Body of pancreas (tissue), 4 donors: ENCODE measurements at regions not wholly inside any gene's neighbourhood (a gene's known extent, or its start where the extent isn't known, plus 50 kb on each side); places are given as distances from the start of the nearest gene placed in this dataset.

ENCODE experiments used
- ATAC-seq: fragments of 150-250 bp; one replicate; pipeline ENCODE4 v1.9.1; 2016
- DNase-seq, 4 donors: peaks; one replicate each; pipeline ENCODE4 v3.0.0-alpha.2; 2019
- H3K27ac ChIP-seq, 4 donors: fragments of 200-600 bp; sonication (generic); 1 replicate in 3 of 4; 2 replicates in 1 of 4; pipeline versions ENCODE4 v1.5.1 to v1.6.1; 2016 to 2019; ENCODE audit warnings: mild to moderate bottlenecking in 1 of 4, mixed read lengths in 1 of 4, moderate library complexity in 1 of 4
- H3K27me3 ChIP-seq, 2 donors: fragments of 200-600 bp; sonication (generic); one replicate each; pipeline ENCODE4 v1.6.0; 2016; ENCODE audit warnings: mild to moderate bottlenecking in 1 of 2
- H3K36me3 ChIP-seq, 2 donors: fragments of 200-600 bp; sonication (generic); replicated peaks in 1 of 2; 2 replicates each; pipeline ENCODE4 v1.5.1; 2016; ENCODE audit warnings: low read depth in 2 of 2; ENCODE audit not compliant: insufficient read depth in 1 of 2
- H3K4me1 ChIP-seq: fragments of 200-600 bp; sonication (generic); one replicate; pipeline ENCODE4 v1.6.0; 2016
- H3K4me3 ChIP-seq, 2 donors: fragments of 200-600 bp; sonication (generic); 1 replicate in 1 of 2; 2 replicates in 1 of 2; pipeline ENCODE4 v1.5.1; 2016 to 2019
- H3K9me3 ChIP-seq, 3 donors: fragments of 200-600 bp; sonication (generic); 1 replicate in 2 of 3; 2 replicates in 1 of 3; pipeline ENCODE4 v1.5.1; 2016
- POLR2A ChIP-seq, 3 donors: fragments of 450-650 bp; IDR thresholded peaks; one replicate each; pipeline ENCODE4 v1.6.1; 2016; ENCODE audit warnings: antibody characterized with exemption in 3 of 3, mild to moderate bottlenecking in 2 of 3
- WGBS, 2 donors: methylation state at CpG; one replicate each; pipeline ENCODE4 v1.1.5; 2017; 5-methylcytosine and 5-hydroxymethylcytosine counted together
- intact Hi-C: fragments of 100-400 bp; cut with DNase I; formaldehyde crosslinking; loops from one replicate; pipeline ENCODE4 v1.15.1; 2023
- TF ChIP-seq, protein P1 (sequence below), 7 experiments: fragments of 450-650 bp in 4 of 7; fragments of 200-600 bp in 3 of 7; sonication (generic) in 3 of 7; IDR thresholded peaks; one replicate each; pipeline ENCODE4 v1.5.1; 2016 to 2019; ENCODE audit warnings: antibody characterized with exemption in 7 of 7

DNA sequence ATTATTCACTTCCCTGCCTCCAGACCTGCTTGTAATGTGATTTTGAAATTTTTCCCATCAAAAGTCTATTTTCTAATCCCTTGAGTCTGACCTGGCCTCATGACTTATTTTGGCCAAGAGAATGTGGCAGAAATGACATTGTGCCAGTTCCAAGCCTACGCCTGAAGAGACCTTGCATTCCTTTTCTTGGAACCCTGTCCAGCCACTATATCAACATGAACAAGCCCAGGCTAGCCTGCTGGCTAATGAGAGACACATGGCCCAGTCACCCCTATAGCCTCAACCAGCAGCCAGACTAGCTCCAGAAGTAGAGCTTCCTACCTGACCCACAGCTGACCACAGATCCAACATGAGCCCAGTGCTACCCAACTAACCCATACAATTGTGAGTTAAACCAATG is 121.1 kb upstream of the ACP3 start:
- TF ChIP-seq, protein P1, sequence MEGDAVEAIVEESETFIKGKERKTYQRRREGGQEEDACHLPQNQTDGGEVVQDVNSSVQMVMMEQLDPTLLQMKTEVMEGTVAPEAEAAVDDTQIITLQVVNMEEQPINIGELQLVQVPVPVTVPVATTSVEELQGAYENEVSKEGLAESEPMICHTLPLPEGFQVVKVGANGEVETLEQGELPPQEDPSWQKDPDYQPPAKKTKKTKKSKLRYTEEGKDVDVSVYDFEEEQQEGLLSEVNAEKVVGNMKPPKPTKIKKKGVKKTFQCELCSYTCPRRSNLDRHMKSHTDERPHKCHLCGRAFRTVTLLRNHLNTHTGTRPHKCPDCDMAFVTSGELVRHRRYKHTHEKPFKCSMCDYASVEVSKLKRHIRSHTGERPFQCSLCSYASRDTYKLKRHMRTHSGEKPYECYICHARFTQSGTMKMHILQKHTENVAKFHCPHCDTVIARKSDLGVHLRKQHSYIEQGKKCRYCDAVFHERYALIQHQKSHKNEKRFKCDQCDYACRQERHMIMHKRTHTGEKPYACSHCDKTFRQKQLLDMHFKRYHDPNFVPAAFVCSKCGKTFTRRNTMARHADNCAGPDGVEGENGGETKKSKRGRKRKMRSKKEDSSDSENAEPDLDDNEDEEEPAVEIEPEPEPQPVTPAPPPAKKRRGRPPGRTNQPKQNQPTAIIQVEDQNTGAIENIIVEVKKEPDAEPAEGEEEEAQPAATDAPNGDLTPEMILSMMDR (IDR thresholded peaks at IDR 0.05), result no peak
- no peak for TF ChIP-seq POLR2A (IDR thresholded peaks at IDR 0.05)
- H3K27ac ChIP-seq, result no peak overlapping the region
- H3K9me3 ChIP-seq, result no peaks in the 10 kb centered on the region
- H3K36me3 ChIP-seq, result no peaks in the 10 kb centered on the region
- ATAC-seq (no peak), DNase-seq (no peak)
- H3K27me3 ChIP-seq, result no peaks in the 10 kb centered on the region
- no peak overlapping the region for H3K4me3 ChIP-seq
- no peaks in the 10 kb centered on the region for H3K4me1 ChIP-seq
- intact Hi-C loops, result no loop called here
- WGBS, 2 donors, result 60 to 77% methylated on average over 1 of the region's 1 CpG

DNA sequence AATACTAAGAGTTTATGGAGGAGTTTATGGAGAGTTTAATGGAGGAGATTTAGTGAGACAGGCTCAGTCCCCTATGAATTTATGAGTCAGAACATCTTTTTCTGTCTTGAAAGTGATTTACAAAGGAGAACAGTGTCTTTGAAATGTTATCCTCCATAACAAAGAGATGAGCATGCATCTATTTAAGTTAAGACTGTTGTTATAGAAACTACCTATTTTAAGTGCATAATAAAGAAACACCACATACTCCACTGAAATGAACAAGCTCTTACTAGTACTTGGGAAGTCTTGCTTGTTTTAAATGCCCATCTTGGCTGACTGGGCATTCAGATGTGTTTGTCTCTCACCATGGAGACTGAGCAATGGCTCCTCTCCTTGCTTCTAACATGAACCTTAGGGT is 118.7 kb upstream of the ACP3 start:
- Histone ChIP-seq H3K9me3 (no peaks in the 10 kb centered on the region), H3K27me3 (no peaks in the 10 kb centered on the region), H3K36me3 (no peaks in the 10 kb centered on the region), H3K4me3 (no peak overlapping the region), H3K4me1 (no peaks in the 10 kb centered on the region), H3K27ac (no peak overlapping the region)
- TF ChIP-seq POLR2A (IDR thresholded peaks at IDR 0.05), result no peak
- TF ChIP-seq, protein P1 (IDR thresholded peaks at IDR 0.05), result no peak
- intact Hi-C loops, result no loop called here
- ATAC-seq, result no peak
- no peak for DNase-seq

DNA sequence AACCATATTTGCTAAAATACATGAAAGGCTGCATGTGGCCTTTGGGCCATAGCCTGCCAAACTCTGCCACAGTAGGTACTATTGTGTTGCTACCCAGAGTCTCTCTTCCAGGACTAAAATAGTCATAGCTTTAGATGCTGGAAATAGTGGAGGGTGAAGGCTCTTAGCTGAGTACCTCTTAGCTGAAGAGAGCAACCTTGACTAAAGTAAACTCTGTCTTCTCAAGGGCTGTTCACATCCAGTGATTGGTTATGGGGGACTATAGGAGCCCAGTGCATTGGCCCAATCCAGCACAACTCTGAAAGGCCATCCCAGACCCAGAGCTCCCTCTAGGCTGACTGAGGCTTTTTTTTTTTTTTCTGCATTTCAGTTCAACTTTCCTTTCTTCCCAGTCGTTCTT is 117.8 kb upstream of the ACP3 start:
- Histone ChIP-seq H3K4me1 (no peaks in the 10 kb centered on the region), H3K9me3 (no peaks in the 10 kb centered on the region), H3K27ac (no peak overlapping the region), H3K36me3 (no peaks in the 10 kb centered on the region), H3K4me3 (no peak overlapping the region), H3K27me3 (no peaks in the 10 kb centered on the region)
- TF ChIP-seq, protein P1 (IDR thresholded peaks at IDR 0.05), result no peak
- TF ChIP-seq POLR2A (IDR thresholded peaks at IDR 0.05), result no peak
- ATAC-seq (no peak), DNase-seq (no peak)
- 25 to 47% methylated on average over 1 of the region's 1 CpG for WGBS, 2 donors
- intact Hi-C loops, result no loop called here

DNA sequence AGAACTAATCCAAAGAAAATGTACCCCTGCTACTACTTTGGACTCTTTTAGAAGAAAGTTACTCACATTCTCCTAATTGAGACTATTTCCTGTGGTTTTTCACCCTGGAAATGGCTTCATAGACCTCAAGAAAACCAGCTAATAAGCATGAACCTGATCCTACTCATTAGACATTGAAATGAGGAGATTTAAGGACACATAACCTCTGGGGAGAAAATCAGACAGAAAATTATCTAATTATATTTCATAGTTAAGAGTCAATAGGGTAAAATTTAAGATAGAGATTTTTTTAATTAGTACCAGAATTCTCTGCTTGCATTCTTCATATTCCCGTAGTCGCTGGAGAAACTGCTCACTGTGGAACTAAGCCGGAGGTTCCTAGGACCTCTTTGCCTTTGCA is 114.6 kb upstream of the ACP3 start:
- DNase-seq (no peak), ATAC-seq (no peak)
- TF ChIP-seq, protein P1 (IDR thresholded peaks at IDR 0.05), result no peak
- no peaks in the 10 kb centered on the region for H3K4me1 ChIP-seq
- H3K27me3 ChIP-seq, result no peaks in the 10 kb centered on the region
- no peaks in the 10 kb centered on the region for H3K36me3 ChIP-seq
- intact Hi-C loops, result no loop called here
- H3K27ac ChIP-seq, result no peak overlapping the region
- 89 to 99% methylated on average over 3 of the region's 3 CpGs for WGBS, 2 donors
- no peak overlapping the region for H3K4me3 ChIP-seq
- no peaks in the 10 kb centered on the region for H3K9me3 ChIP-seq

DNA sequence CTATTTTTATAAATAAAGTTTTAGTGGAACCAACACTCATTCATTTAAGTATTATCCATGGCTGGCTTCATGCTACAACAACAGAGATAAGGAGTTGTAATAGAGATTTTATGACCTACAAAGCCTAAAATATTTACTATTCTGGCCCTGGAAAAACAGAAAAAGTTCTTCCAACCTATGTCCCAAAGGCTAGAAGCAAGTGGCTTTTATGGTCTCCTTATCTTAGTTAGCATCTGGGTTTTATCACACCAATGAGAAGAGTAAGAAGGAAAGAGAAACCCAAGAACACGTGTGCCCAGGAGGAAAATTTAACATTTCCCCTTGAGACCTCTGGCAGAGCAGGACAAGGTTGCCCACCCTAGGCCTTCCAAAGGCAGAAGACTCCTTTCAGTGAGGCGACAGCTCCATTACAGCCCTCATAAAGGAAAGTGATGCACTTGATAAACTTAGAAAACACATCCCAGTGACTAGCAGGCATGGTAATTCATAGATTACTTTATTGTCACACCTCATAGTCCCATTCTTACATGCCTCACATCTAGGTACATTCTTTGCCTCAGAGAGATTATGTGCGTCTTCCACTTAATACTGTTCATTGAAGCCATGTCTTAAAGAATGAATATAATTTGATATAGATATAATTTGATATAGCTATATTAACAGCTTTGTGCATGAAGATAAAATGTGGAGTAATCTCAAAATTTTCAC is 113.2 kb upstream of the ACP3 start:
- no peak for TF ChIP-seq POLR2A (IDR thresholded peaks at IDR 0.05)
- TF ChIP-seq, protein P1 (IDR thresholded peaks at IDR 0.05), result no peak
- ATAC-seq (no peak), DNase-seq (no peak)
- no peaks in the 10 kb centered on the region for H3K9me3 ChIP-seq
- intact Hi-C loops, result no loop called here
- no peaks in the 10 kb centered on the region for H3K27me3 ChIP-seq
- no peaks in the 10 kb centered on the region for H3K36me3 ChIP-seq
- no peak overlapping the region for H3K27ac ChIP-seq
- H3K4me1 ChIP-seq, result no peaks in the 10 kb centered on the region
- H3K4me3 ChIP-seq, result no peak overlapping the region
- 73 to 81% methylated on average over 3 of the region's 3 CpGs for WGBS, 2 donors
